ENCODE measurements at regions not wholly inside any gene's neighbourhood (a gene's known extent, or its start where the extent isn't known, plus 50 kb on each side); places are given as distances from the start of the nearest gene placed in this dataset.

GRCh38 chr12:126055521-126055920 lies 990.3 kb downstream of the AACS start:
- Histone ChIP-seq H3K4me2 (no peak overlapping the region), H3K27me3 (ENCODE audit: insufficient read depth) (no peaks in the 10 kb centered on the region), H3K79me2 (replicated peaks; ENCODE audit: insufficient read depth) (no peaks in the 10 kb centered on the region), H3K27ac (ENCODE audit: low read depth) (no peak overlapping the region), H3F3A (replicated peaks; ENCODE audit: low read depth) (no peaks in the 10 kb centered on the region), H3K4me1 (ENCODE audit: insufficient read depth) (no peaks in the 10 kb centered on the region), H2AFZ (no peak overlapping the region), H3K4me3 (no peak overlapping the region), H3K9me2 (ENCODE audit: insufficient read depth) (no peaks in the 10 kb centered on the region), H4K20me1 (replicated peaks; ENCODE audit: insufficient read depth) (no peaks in the 10 kb centered on the region), H3K36me3 (ENCODE audit: insufficient read depth) (no peaks in the 10 kb centered on the region)
- peaks cover 3% of the 10 kb centered on the region for H3K27me3 Mint-ChIP-seq (ENCODE audit: insufficient read depth, low read depth, poor library complexity)
- H3K4me3 Mint-ChIP-seq: no peak overlapping the region
- no peak overlapping the region for H3K27ac Mint-ChIP-seq
- H3K4me1 Mint-ChIP-seq: no peaks in the 10 kb centered on the region
- no peak for ATAC-seq
- no peak for TF ChIP-seq ZNF114 (CRISPR knock-in tag; IDR thresholded peaks at IDR 0.05)
- no peak for TF ChIP-seq CTCF (conservative IDR thresholded peaks at IDR 0.05; ENCODE audit: low read depth in 2 of 2)
- TF ChIP-seq NANOG (IDR thresholded peaks at IDR 0.05; ENCODE audit: borderline replicate concordance): no peak
- no peak for TF ChIP-seq ZNF462 (CRISPR knock-in tag; IDR thresholded peaks at IDR 0.05)
- TF ChIP-seq ETS1 (IDR thresholded peaks at IDR 0.05): no peak
- TF ChIP-seq ZNF331 (CRISPR knock-in tag; IDR thresholded peaks at IDR 0.05; ENCODE audit: low read depth): no peak
- TF ChIP-seq EZH2 (IDR thresholded peaks at IDR 0.05; ENCODE audit: low read depth, unreplicated experiment): no peak
- TF ChIP-seq EZH2phosphoT487 (IDR thresholded peaks at IDR 0.05; ENCODE audit: unreplicated experiment): no peak
- TF ChIP-seq JUNB (IDR thresholded peaks at IDR 0.05; ENCODE audit: unreplicated experiment): no peak
- no peak for TF ChIP-seq STAT1 (IDR thresholded peaks at IDR 0.05; ENCODE audit: unreplicated experiment)
- no peak for TF ChIP-seq REST (IDR thresholded peaks at IDR 0.05; ENCODE audit: unreplicated experiment)
- no peak for TF ChIP-seq POLR2AphosphoS5 (IDR thresholded peaks at IDR 0.05; ENCODE audit: low read depth)
- TF ChIP-seq CREB1 (CRISPR knock-in tag; IDR thresholded peaks at IDR 0.05; ENCODE audit: low read depth): no peak
- H3K9me3 Mint-ChIP-seq: peaks cover 97% of the 10 kb centered on the region
- peaks cover 24% of the 10 kb centered on the region for H3K36me3 Mint-ChIP-seq (ENCODE audit: low read depth)
- DNase-seq (ENCODE audit: low spot score): no peak
